Left ventricle myocardium superior (tissue), 1 donor: ENCODE measurements at regions not wholly inside any gene's neighbourhood (a gene's known extent, or its start where the extent isn't known, plus 50 kb on each side); places are given as distances from the start of the nearest gene placed in this dataset.

ENCODE experiments used
- ATAC-seq: fragments of 200-7000 bp; cut with Tn5 transposase; one replicate; pipeline ENCODE4 v1.9.1; 2020; ENCODE audit warnings: mild to moderate bottlenecking, moderate library complexity
- DNase-seq: peaks from one replicate; pipeline ENCODE4 v3.0.0-alpha.2; 2020
- intact Hi-C: fragments of 100-400 bp; cut with micrococcal nuclease; formaldehyde crosslinking; loops from one replicate; pipeline ENCODE4 v1.11.0; 2022
- donor health status: DM: no; HTN: yes; CAD: no; lungs with severe emphysema.

DNA sequence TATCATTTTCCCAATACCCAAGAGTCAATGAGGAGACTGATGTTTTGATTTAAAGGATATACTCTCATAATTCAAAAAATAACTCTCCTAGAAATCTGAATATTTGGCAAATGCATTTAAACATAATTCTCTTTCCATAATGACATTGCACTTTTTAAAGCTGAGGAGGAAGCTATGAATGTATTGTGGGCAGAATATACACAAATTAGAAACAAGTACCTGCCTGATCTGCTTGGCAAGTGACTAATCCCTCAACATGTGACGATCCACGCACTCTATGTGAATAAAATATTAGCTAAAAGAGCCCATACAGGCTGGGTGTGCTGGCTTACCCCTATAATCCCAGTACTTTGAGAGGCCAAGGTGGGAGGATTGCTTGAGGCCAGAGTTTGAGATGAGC lies 88.3 kb upstream of the CCDC28A start:
- ATAC-seq: no peak
- intact Hi-C loops: loop anchor here (10.0 kb wide), 1 partner anchor 70 kb away; no protein-coding TSS in a partner anchor
- no peak for DNase-seq

GRCh38 chr6:138685781-138686180 lies 87.8 kb upstream of the CCDC28A start:
- ATAC-seq: no peak
- intact Hi-C loops: loop anchor here (10.0 kb wide), 1 partner anchor 69 kb away; no protein-coding TSS in a partner anchor
- no peak for DNase-seq

GRCh38 chr6:138688580-138688979 lies 85.0 kb upstream of the CCDC28A start:
- ATAC-seq (no peak), DNase-seq (no peak)
- intact Hi-C loops: loop anchor here (10.0 kb wide), 1 partner anchor 66 kb away; no protein-coding TSS in a partner anchor

- ATAC-seq (no peak), DNase-seq (no peak)
- intact Hi-C loops: loop anchor here (10.0 kb wide), 1 partner anchor 65 kb away; no protein-coding TSS in a partner anchor
These were observed 83.7 kb upstream of the CCDC28A start for GRCh38 chr6:138689849-138690248.

DNA sequence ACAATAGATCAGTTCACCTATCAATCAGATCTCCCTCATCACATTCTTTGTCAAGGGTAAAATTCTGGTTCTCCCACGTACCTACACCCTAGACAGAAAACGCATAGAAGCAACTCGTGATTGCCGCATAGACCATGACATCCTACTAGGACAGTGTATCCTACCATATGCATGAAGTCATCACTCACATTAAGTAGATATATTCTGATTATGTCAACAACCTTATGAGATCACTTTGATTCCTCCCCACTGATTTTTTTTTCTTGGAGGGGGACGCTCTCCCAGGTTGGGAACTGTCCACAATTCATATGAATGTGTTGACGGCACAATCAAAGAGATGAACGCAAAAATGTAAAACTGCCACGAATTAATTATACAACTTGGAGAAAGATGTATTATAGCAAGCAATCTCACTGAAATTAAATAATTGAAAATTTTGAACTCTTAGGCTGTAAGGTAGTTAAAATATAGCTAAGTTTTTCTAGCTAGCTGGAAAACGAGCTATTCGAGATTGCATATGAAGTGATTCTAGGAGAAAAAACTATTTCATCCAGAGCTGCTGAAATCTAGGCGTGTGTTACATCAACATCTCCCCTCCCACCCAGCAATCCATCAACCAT lies 82.5 kb upstream of the CCDC28A start:
- DNase-seq (no peak), ATAC-seq (no peak)
- intact Hi-C loops: no loop called here

DNA sequence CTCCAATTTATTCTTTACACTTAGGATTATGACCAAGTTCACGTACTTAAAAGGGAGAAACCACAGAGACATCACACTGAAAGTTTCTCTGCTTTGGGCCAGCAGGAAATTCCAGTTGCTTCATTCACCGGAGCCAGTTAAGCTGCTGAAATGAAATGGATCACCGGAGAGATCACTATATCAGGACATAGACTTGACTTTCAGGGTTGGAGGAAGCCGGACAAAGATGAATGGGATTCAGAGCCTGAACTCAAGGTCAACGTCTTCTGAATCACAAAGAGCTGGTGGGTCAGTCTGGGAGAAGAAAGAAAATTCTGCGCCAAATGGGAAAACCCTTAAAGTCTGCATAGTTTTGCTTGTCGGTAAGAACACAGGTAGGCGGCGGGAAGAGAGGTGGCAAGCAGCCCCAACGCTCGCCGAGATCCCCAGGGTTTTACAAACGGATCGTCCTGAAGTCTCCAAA lies 81.9 kb upstream of the CCDC28A start:
- intact Hi-C loops: no loop called here
- ATAC-seq (no peak), DNase-seq (no peak)

GRCh38 chr6:138692058-138692977 lies 81.3 kb upstream of the CCDC28A start:
- DNase-seq (peak; percentile 88), ATAC-seq (peak; percentile 89)
- intact Hi-C loops: no loop called here

DNA sequence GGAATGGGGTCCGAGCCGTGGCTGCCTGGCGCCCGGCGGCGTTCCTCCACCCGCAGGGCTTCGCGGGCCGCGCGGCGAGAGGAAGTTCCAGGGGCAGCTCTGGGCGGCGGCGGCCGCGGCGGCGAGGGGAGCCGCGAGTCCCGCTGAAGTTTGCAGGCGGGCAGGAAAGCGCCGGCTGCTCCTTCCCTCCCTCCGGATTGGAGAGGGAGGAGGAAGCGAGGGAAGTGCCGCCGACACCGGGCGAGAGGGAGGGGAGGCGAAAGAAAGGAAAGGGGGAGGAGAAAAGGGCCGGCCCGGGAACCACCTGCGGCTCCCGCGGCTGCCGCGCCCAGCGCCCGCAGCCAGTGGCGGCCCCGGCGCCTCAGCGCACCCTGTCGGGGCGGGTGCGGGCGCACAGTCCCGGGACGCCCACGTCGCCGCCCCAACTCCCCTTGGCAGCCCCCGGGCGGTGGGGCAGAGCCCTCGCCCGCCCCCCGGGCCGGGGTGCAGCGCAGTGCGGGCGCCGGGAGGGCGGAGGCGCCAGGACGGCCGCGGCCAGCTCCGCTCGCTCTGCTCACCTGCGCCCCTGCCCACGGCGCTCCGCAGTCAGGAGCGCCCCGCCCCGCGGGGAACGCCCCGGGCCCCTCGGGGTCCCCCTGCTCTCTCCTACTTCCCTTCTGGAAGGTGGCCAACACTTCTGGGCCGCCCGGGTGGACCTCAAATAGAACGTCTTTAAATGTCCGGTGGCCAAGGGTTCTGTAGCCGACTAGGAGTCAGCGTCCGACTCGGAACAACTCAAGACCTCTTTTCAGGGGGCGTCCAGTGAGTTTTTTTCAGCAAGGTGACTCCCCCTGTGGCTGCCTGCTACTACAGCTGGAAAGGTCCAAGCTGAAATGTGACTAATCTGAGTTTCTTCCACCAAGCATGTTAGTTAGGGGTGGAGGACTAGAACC lies 80.3 kb upstream of the CCDC28A start:
- DNase-seq (peak; percentile 75), ATAC-seq (peak; percentile 77)
- intact Hi-C loops: no loop called here

- ATAC-seq (no peak), DNase-seq (no peak)
- intact Hi-C loops: no loop called here
These were observed 78.4 kb upstream of the CCDC28A start for GRCh38 chr6:138695193-138695592.

- intact Hi-C loops: no loop called here
- ATAC-seq (no peak), DNase-seq (no peak)
These were observed 59.1 kb upstream of the CCDC28A start for GRCh38 chr6:138714493-138714892.

- intact Hi-C loops: no loop called here
- DNase-seq (no peak), ATAC-seq (no peak)
These were observed 57.6 kb upstream of the CCDC28A start for GRCh38 chr6:138716013-138716412.

DNA sequence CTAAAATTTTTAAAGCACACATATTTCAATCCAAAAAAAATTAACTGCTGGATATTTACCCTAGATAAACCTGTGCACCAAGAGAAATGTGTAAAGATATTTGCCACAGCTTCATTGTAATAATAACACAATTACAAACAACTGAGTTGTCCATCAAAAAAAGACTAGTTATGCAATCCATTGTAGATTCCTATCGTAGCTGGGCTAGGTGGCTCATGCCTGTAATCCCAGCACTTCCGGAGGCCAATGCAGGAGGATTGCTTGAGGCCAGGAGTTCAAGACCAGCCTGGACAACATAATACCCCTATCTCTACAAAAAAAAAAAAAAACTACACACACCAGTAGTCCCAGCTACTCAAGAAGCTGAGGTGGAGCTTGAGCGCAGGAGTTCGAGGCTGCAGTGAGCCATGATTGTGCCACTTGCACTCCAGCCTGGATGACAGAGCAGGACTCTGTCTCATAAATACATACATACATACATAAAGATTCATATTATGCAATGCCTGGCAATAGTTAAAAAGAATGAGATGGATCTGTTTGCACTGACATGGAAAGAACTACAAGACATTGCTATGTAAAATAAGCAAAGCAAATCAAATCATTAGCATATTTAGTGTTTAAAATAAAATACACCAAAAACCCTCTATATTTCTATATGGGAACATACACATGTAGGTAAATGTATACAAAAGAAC lies 56.5 kb upstream of the CCDC28A start:
- ATAC-seq (no peak), DNase-seq (no peak)
- intact Hi-C loops: no loop called here

GRCh38 chr6:138719011-138719635 lies 54.4 kb upstream of the CCDC28A start:
- DNase-seq (no peak), ATAC-seq (peak; percentile 82)
- intact Hi-C loops: no loop called here

GRCh38 chr6:138719744-138720143 lies 53.8 kb upstream of the CCDC28A start:
- DNase-seq (no peak), ATAC-seq (no peak)
- intact Hi-C loops: no loop called here

DNA sequence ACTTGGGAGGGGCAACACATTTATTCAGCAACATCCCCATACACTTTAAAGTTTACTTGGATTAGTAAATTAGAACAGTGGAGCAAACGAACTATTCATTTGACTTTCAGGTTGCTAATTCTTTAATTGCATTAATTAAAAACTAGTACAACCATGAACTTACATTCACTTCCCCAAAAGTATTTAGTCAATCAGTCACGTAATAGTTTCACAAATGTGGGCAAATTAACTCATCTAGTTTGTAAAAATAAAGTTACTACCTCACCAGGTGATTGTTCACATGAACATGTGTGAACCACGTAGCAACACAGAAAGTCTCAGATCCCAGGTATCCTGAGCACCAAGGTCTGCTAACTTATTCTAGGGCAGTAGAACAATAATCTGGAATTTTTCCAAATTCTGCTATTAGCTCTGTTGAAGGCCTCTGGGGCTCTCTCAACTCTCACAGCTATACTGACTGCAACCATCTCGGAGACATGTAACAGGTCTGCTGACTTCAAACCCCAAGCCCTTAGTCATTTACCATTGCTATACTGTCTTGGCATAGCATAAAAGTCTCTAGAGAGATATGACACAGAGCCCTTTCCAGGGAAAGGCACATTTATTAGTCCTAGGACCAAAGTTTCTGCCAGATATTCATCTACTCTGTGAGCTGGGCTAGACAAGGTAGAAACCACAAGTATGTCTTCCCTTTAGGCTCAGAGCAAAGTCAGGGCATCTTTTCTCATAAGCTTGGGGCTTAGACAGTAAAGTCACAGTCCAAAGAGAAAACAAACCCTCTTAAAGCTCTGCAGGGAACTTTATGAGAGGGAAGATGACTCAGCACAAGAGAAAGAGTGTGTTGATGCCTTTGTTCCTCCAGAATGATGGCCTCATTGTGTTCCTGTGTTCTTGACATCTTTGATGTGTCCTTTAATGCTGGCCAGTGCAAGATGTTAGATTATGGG lies 50.9 kb upstream of the CCDC28A start:
- ATAC-seq (no peak), DNase-seq (no peak)
- intact Hi-C loops: no loop called here
